WTC11 (cell line): ENCODE measurements at regions not wholly inside any gene's neighbourhood (a gene's known extent, or its start where the extent isn't known, plus 50 kb on each side); places are given as distances from the start of the nearest gene placed in this dataset.

ENCODE experiments used
- ATAC-seq: fragments of 200-7000 bp; cut with Tn5 transposase; 2 replicates; pipeline ENCODE4 v1.10.0; 2021; ENCODE audit warnings: mild to moderate bottlenecking, moderate library complexity
- CTCF ChIA-PET: fragments of 300-600 bp; sonication (Branson Sonifier 250); formaldehyde crosslinking; loops from one replicate; lab custom pipeline; 2021; ENCODE audit warnings: antibody characterized with exemption; lab: Charles Lee
- POLR2A ChIA-PET: fragments of 350-600 bp; sonication (Branson Sonifier 250); formaldehyde crosslinking; loops from one replicate; lab custom pipeline; 2021; ENCODE audit warnings: antibody characterized with exemption; lab: Charles Lee
- DNase-seq: peaks from one replicate; pipeline ENCODE4 v3.0.0; 2021; ENCODE audit warnings: low spot score
- H3K27ac Mint-ChIP-seq: 2 replicates; pipeline ENCODE4 v1.8.0; 2021; ENCODE audit warnings: mixed read lengths
- H3K27me3 Mint-ChIP-seq: 2 replicates; pipeline ENCODE4 v1.8.0; 2021; ENCODE audit warnings: low read depth, mild to moderate bottlenecking, moderate library complexity, mixed read lengths
- H3K36me3 Mint-ChIP-seq: 2 replicates; pipeline ENCODE4 v1.8.0; 2021; ENCODE audit warnings: mixed read lengths
- H3K4me1 Mint-ChIP-seq: 2 replicates; pipeline ENCODE4 v1.8.0; 2022; ENCODE audit warnings: mixed read lengths
- H3K4me3 Mint-ChIP-seq: 2 replicates; pipeline ENCODE4 v1.8.0; 2021; ENCODE audit warnings: mild to moderate bottlenecking, moderate library complexity, mixed read lengths
- H3K9me3 Mint-ChIP-seq: 2 replicates; pipeline ENCODE4 v1.8.0; 2021; ENCODE audit warnings: mixed read lengths
- CREB1 ChIP-seq: sonication (generic); formaldehyde crosslinking; IDR thresholded peaks from 2 replicates; pipeline ENCODE4 v1.8.0; 2023; ENCODE audit warnings: mild to moderate bottlenecking, missing genetic modification reagents
- CREM ChIP-seq: sonication (generic); formaldehyde crosslinking; IDR thresholded peaks from 2 replicates; pipeline ENCODE4 v1.8.1; 2022; ENCODE audit warnings: mild to moderate bottlenecking, missing genetic modification reagents, moderate library complexity
- ETV6 ChIP-seq: sonication (generic); formaldehyde crosslinking; IDR thresholded peaks from 2 replicates; pipeline ENCODE4 v1.8.1; 2022; ENCODE audit warnings: mild to moderate bottlenecking, missing genetic modification reagents
- GRHL2 ChIP-seq: fragments of 250-450 bp; sonication (Bioruptor Pico); IDR thresholded peaks from 2 replicates; pipeline ENCODE4 v1.8.0; 2022; ENCODE audit warnings: mild to moderate bottlenecking, moderate library complexity; ENCODE audit not compliant: insufficient replicate concordance, severe bottlenecking
- HMGA2 ChIP-seq: fragments of 250-450 bp; sonication (Bioruptor Pico); IDR thresholded peaks from 2 replicates; pipeline ENCODE4 v1.4.0; 2021; ENCODE audit warnings: mild to moderate bottlenecking, moderate library complexity
- IRF2 ChIP-seq: sonication (generic); formaldehyde crosslinking; IDR thresholded peaks from 2 replicates; pipeline ENCODE4 v1.8.0; 2022; ENCODE audit warnings: low read depth, missing genetic modification reagents, borderline replicate concordance
- MYBL2 ChIP-seq: sonication (generic); formaldehyde crosslinking; IDR thresholded peaks from 2 replicates; pipeline ENCODE4 v1.8.1; 2023; ENCODE audit warnings: mild to moderate bottlenecking, moderate library complexity, missing genetic modification reagents
- NFATC4 ChIP-seq: fragments of 250-450 bp; sonication (Bioruptor Pico); IDR thresholded peaks from 2 replicates; pipeline ENCODE4 v1.9.0; 2021; ENCODE audit warnings: mild to moderate bottlenecking
- SMAD3 ChIP-seq: sonication (generic); formaldehyde crosslinking; IDR thresholded peaks from 2 replicates; pipeline ENCODE4 v1.8.0; 2022; ENCODE audit warnings: missing genetic modification reagents, mild to moderate bottlenecking, borderline replicate concordance
- SOX15 ChIP-seq: fragments of 250-450 bp; sonication (Bioruptor Pico); IDR thresholded peaks from 2 replicates; pipeline ENCODE4 v1.9.0; 2021; ENCODE audit warnings: mild to moderate bottlenecking
- ZNF138 ChIP-seq: sonication (generic); formaldehyde crosslinking; conservative IDR thresholded peaks from 2 replicates; pipeline ENCODE4 v1.8.1; 2022; ENCODE audit warnings: mild to moderate bottlenecking, moderate library complexity, missing genetic modification reagents
- ZNF219 ChIP-seq: sonication (generic); formaldehyde crosslinking; IDR thresholded peaks from 2 replicates; pipeline ENCODE4 v1.8.0; 2023; ENCODE audit warnings: missing genetic modification reagents, mild to moderate bottlenecking, borderline replicate concordance
- ZNF396 ChIP-seq: fragments of 250-450 bp; sonication (Bioruptor Pico); IDR thresholded peaks from 2 replicates; pipeline ENCODE4 v1.8.0; 2021; ENCODE audit warnings: mild to moderate bottlenecking, moderate library complexity, borderline replicate concordance
- ZNF671 ChIP-seq: fragments of 250-450 bp; sonication (Bioruptor Pico); IDR thresholded peaks from 2 replicates; pipeline ENCODE4 v1.8.0; 2021; ENCODE audit warnings: mild to moderate bottlenecking
- TF ChIP-seq, protein P1 (sequence below): fragments of 250-450 bp; sonication (Bioruptor Pico); conservative IDR thresholded peaks from 2 replicates; pipeline ENCODE4 v1.9.0; 2021; ENCODE audit warnings: mild to moderate bottlenecking
- TF ChIP-seq, protein P2 (sequence below): sonication (generic); formaldehyde crosslinking; IDR thresholded peaks from 2 replicates; pipeline ENCODE4 v1.8.0; 2022; ENCODE audit warnings: mild to moderate bottlenecking, missing genetic modification reagents
- TF ChIP-seq, protein P3 (sequence below): sonication (generic); formaldehyde crosslinking; conservative IDR thresholded peaks from 2 replicates; pipeline ENCODE4 v1.8.1; 2022; ENCODE audit warnings: mild to moderate bottlenecking, missing genetic modification reagents
- TF ChIP-seq, protein P4 (sequence below): sonication (generic); formaldehyde crosslinking; IDR thresholded peaks from 2 replicates; pipeline ENCODE4 v1.8.1; 2022; ENCODE audit warnings: low read depth, missing genetic modification reagents, borderline replicate concordance
- TF ChIP-seq, protein P5 (sequence below): sonication (generic); formaldehyde crosslinking; IDR thresholded peaks from 2 replicates; pipeline ENCODE4 v1.8.1; 2022; ENCODE audit warnings: mild to moderate bottlenecking, moderate library complexity, missing genetic modification reagents
- TF ChIP-seq, protein P6 (sequence below): sonication (generic); formaldehyde crosslinking; IDR thresholded peaks from 2 replicates; pipeline ENCODE4 v1.8.0; 2022; ENCODE audit warnings: mild to moderate bottlenecking, missing genetic modification reagents
- TF ChIP-seq, protein P7 (sequence below): sonication (generic); formaldehyde crosslinking; IDR thresholded peaks from 2 replicates; pipeline ENCODE4 v1.8.1; 2022; ENCODE audit warnings: missing genetic modification reagents, borderline replicate concordance
- TF ChIP-seq, protein P8 (sequence below): sonication (generic); formaldehyde crosslinking; IDR thresholded peaks from 2 replicates; pipeline ENCODE4 v1.8.1; 2022; ENCODE audit warnings: low read depth, mild to moderate bottlenecking, moderate library complexity, missing genetic modification reagents, borderline replicate concordance
- TF ChIP-seq, protein P9 (sequence below): sonication (generic); formaldehyde crosslinking; IDR thresholded peaks from 2 replicates; pipeline ENCODE4 v1.8.1; 2023; ENCODE audit warnings: mild to moderate bottlenecking, missing genetic modification reagents, moderate library complexity
- TF ChIP-seq, protein P10 (sequence below): sonication (generic); formaldehyde crosslinking; IDR thresholded peaks from 2 replicates; pipeline ENCODE4 v1.8.0; 2022; ENCODE audit warnings: mild to moderate bottlenecking, missing genetic modification reagents

DNA sequence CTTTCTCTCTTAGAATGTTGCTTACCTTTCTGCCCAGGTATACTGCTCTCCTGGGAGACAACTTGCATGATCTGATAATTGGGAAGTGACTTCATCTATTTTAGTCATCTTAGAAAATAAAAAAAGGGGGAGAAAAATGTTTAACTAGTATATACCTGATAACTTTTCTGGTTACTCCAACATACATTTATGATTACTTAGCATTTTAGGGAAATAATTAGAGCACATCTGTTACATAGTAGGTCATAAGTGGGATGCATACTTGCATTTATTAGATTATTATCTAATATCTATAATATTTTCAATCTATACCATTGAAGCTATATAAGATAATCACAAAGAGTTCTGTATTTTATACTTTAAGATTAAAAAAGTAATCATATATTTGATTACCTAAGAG, 193.9 kb upstream of the EYS start (continued):
- TF ChIP-seq, protein P1, sequence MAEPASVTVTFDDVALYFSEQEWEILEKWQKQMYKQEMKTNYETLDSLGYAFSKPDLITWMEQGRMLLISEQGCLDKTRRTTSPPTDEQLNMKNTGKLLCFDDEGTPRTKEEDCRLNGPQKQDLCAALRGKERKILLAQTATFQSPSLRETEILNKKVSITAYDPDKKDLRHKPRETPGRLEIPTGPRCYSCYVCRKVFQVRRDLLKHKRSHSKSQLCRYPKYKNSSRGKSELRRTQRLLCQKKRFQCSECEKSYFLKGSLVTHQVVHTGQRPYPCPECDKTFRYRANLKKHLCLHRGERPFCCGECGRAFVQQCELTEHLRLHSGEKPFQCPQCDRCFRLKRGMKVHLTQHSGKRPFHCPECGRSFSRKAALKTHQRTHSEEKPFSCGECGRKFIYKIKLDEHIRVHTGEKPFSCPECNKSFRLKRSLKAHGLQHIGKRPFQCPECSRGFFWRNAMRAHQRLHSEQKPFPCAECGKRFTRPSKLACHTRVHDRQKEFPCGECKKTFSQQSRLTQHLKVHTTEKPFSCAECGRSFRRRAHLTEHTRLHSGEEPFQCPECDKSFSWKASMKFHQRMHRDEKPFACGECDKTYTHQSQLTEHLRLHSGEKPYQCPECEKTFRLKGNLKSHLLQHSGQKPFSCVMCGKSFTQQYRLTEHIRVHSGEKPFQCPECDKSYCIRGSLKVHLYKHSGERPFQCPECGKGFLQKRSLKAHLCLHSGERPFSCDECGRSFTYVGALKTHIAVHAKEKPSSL (CRISPR knock-in tag) = no peak
- TF ChIP-seq CREB1 (CRISPR knock-in tag) (no peak), ZNF138 (no peak), SMAD3 (CRISPR knock-in tag) (no peak), NFATC4 (CRISPR knock-in tag) (no peak), ZNF671 (CRISPR knock-in tag) (no peak), SOX15 (CRISPR knock-in tag) (no peak), ETV6 (CRISPR knock-in tag) (no peak), MYBL2 (CRISPR knock-in tag) (no peak)
- TF ChIP-seq, protein P2, sequence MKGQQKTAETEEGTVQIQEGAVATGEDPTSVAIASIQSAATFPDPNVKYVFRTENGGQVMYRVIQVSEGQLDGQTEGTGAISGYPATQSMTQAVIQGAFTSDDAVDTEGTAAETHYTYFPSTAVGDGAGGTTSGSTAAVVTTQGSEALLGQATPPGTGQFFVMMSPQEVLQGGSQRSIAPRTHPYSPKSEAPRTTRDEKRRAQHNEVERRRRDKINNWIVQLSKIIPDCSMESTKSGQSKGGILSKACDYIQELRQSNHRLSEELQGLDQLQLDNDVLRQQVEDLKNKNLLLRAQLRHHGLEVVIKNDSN (CRISPR knock-in tag) = no peak
- TF ChIP-seq, protein P3, sequence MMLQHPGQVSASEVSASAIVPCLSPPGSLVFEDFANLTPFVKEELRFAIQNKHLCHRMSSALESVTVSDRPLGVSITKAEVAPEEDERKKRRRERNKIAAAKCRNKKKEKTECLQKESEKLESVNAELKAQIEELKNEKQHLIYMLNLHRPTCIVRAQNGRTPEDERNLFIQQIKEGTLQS (CRISPR knock-in tag) = no peak
- TF ChIP-seq, protein P4, sequence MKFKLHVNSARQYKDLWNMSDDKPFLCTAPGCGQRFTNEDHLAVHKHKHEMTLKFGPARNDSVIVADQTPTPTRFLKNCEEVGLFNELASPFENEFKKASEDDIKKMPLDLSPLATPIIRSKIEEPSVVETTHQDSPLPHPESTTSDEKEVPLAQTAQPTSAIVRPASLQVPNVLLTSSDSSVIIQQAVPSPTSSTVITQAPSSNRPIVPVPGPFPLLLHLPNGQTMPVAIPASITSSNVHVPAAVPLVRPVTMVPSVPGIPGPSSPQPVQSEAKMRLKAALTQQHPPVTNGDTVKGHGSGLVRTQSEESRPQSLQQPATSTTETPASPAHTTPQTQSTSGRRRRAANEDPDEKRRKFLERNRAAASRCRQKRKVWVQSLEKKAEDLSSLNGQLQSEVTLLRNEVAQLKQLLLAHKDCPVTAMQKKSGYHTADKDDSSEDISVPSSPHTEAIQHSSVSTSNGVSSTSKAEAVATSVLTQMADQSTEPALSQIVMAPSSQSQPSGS (CRISPR knock-in tag) = no peak
- TF ChIP-seq, protein P5, sequence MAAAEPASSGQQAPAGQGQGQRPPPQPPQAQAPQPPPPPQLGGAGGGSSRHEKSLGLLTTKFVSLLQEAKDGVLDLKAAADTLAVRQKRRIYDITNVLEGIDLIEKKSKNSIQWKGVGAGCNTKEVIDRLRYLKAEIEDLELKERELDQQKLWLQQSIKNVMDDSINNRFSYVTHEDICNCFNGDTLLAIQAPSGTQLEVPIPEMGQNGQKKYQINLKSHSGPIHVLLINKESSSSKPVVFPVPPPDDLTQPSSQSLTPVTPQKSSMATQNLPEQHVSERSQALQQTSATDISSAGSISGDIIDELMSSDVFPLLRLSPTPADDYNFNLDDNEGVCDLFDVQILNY (CRISPR knock-in tag) = no peak

DNA sequence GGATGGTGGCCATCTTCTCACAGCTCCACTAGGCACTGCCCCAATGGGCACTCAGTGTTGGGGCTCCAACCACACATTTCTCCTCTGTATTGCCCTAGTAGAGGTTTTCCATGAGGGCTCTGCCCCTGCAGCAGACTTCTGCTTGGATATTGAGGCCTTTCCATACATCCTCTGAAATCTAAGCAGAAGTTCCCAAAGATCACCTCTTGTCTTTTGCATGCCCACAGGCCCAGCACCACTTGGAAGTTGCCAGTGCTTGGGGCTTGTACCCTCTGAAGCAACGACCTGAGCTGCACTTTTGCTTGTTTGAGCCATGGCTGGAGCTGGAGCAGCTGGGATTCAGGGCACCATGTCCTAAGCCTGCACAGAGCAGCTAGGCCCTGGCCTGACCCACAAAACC, 189.1 kb upstream of the EYS start:
- Mint-ChIP-seq H3K9me3 (peaks cover 55% of the 10 kb centered on the region), H3K27me3 (no peaks in the 10 kb centered on the region), H3K4me3 (no peak overlapping the region), H3K4me1 (no peaks in the 10 kb centered on the region), H3K36me3 (peaks cover 17% of the 10 kb centered on the region), H3K27ac (no peak overlapping the region)
- CTCF ChIA-PET = no interaction called here
- POLR2A ChIA-PET = no interaction called here
- DNase-seq = no peak
- no peak for TF ChIP-seq ZNF219 (CRISPR knock-in tag)
- TF ChIP-seq ZNF396 = no peak
- TF ChIP-seq, protein P6, sequence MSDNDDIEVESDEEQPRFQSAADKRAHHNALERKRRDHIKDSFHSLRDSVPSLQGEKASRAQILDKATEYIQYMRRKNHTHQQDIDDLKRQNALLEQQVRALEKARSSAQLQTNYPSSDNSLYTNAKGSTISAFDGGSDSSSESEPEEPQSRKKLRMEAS = no peak
- TF ChIP-seq CREM = no peak
- TF ChIP-seq, protein P7, sequence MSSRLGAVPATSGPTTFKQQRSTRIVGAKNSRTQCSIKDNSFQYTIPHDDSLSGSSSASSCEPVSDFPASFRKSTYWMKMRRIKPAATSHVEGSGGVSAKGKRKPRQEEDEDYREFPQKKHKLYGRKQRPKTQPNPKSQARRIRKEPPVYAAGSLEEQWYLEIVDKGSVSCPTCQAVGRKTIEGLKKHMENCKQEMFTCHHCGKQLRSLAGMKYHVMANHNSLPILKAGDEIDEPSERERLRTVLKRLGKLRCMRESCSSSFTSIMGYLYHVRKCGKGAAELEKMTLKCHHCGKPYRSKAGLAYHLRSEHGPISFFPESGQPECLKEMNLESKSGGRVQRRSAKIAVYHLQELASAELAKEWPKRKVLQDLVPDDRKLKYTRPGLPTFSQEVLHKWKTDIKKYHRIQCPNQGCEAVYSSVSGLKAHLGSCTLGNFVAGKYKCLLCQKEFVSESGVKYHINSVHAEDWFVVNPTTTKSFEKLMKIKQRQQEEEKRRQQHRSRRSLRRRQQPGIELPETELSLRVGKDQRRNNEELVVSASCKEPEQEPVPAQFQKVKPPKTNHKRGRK = no peak
- no peak for TF ChIP-seq IRF2 (CRISPR knock-in tag)
- TF ChIP-seq, protein P8, sequence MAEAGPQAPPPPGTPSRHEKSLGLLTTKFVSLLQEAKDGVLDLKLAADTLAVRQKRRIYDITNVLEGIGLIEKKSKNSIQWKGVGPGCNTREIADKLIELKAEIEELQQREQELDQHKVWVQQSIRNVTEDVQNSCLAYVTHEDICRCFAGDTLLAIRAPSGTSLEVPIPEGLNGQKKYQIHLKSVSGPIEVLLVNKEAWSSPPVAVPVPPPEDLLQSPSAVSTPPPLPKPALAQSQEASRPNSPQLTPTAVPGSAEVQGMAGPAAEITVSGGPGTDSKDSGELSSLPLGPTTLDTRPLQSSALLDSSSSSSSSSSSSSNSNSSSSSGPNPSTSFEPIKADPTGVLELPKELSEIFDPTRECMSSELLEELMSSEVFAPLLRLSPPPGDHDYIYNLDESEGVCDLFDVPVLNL (CRISPR knock-in tag) = no peak
- TF ChIP-seq, protein P9, sequence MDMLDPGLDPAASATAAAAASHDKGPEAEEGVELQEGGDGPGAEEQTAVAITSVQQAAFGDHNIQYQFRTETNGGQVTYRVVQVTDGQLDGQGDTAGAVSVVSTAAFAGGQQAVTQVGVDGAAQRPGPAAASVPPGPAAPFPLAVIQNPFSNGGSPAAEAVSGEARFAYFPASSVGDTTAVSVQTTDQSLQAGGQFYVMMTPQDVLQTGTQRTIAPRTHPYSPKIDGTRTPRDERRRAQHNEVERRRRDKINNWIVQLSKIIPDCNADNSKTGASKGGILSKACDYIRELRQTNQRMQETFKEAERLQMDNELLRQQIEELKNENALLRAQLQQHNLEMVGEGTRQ (CRISPR knock-in tag) = no peak
- TF ChIP-seq GRHL2 (CRISPR knock-in tag) = no peak
- TF ChIP-seq HMGA2 = no peak
- TF ChIP-seq NFATC4 (CRISPR knock-in tag) = no peak
- TF ChIP-seq, protein P10, sequence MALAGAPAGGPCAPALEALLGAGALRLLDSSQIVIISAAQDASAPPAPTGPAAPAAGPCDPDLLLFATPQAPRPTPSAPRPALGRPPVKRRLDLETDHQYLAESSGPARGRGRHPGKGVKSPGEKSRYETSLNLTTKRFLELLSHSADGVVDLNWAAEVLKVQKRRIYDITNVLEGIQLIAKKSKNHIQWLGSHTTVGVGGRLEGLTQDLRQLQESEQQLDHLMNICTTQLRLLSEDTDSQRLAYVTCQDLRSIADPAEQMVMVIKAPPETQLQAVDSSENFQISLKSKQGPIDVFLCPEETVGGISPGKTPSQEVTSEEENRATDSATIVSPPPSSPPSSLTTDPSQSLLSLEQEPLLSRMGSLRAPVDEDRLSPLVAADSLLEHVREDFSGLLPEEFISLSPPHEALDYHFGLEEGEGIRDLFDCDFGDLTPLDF (CRISPR knock-in tag) = no peak
- TF ChIP-seq ZNF671 (CRISPR knock-in tag) = no peak
- no peak for ATAC-seq
